ENCODE measurements at regions not wholly inside any gene's neighbourhood (a gene's known extent, or its start where the extent isn't known, plus 50 kb on each side); places are given as distances from the start of the nearest gene placed in this dataset.

- Histone ChIP-seq H3K4me1 (ENCODE audit: insufficient read depth) (no peaks in the 10 kb centered on the region; the same call in 1 of the 2 replicates), H3K27ac (ENCODE audit: low read depth) (no peak overlapping the region), H3F3A (replicated peaks; ENCODE audit: low read depth) (no peaks in the 10 kb centered on the region), H3K79me2 (replicated peaks; ENCODE audit: insufficient read depth) (no peaks in the 10 kb centered on the region), H4K20me1 (replicated peaks; ENCODE audit: insufficient read depth) (no peaks in the 10 kb centered on the region), H3K9me2 (ENCODE audit: insufficient read depth) (0 out of 2 replicates have a peak, but pooled peaks cover under 1% of the 10 kb centered on the region), H3K4me3 (no peak overlapping the region), H3K27me3 (ENCODE audit: insufficient read depth) (no peaks in the 10 kb centered on the region), H2AFZ (no peak overlapping the region), H3K36me3 (ENCODE audit: insufficient read depth) (no peaks in the 10 kb centered on the region), H3K4me2 (no peak overlapping the region)
- H3K27me3 Mint-ChIP-seq (ENCODE audit: insufficient read depth, low read depth, poor library complexity): peaks cover 6% of the 10 kb centered on the region
- peaks cover 12% of the 10 kb centered on the region; the same call in 2 of the 3 replicates for H3K4me1 Mint-ChIP-seq
- DNase-seq (ENCODE audit: low spot score) (no peak), ATAC-seq (no peak)
- H3K9me3 Mint-ChIP-seq: peaks cover 5% of the 10 kb centered on the region
- no peak overlapping the region for H3K27ac Mint-ChIP-seq
- H3K36me3 Mint-ChIP-seq (ENCODE audit: low read depth): no peaks in the 10 kb centered on the region
- TF ChIP-seq STAT1 (IDR thresholded peaks at IDR 0.05; ENCODE audit: unreplicated experiment) (no peak), POLR2AphosphoS5 (IDR thresholded peaks at IDR 0.05; ENCODE audit: low read depth) (no peak), ZNF462 (CRISPR knock-in tag; IDR thresholded peaks at IDR 0.05) (no peak), ETS1 (IDR thresholded peaks at IDR 0.05) (no peak), NANOG (IDR thresholded peaks at IDR 0.05; ENCODE audit: borderline replicate concordance) (no peak), ZNF331 (CRISPR knock-in tag; IDR thresholded peaks at IDR 0.05; ENCODE audit: low read depth) (no peak), EZH2 (IDR thresholded peaks at IDR 0.05; ENCODE audit: low read depth, unreplicated experiment) (no peak), ZNF114 (CRISPR knock-in tag; IDR thresholded peaks at IDR 0.05) (no peak), JUNB (IDR thresholded peaks at IDR 0.05; ENCODE audit: unreplicated experiment) (no peak), CREB1 (CRISPR knock-in tag; IDR thresholded peaks at IDR 0.05; ENCODE audit: low read depth) (no peak), CTCF (conservative IDR thresholded peaks at IDR 0.05; ENCODE audit: low read depth in 2 of 2) (no peak), EZH2phosphoT487 (IDR thresholded peaks at IDR 0.05; ENCODE audit: unreplicated experiment) (no peak), REST (IDR thresholded peaks at IDR 0.05; ENCODE audit: unreplicated experiment) (no peak)
- H3K4me3 Mint-ChIP-seq: no peak overlapping the region
Measured at GRCh38 chr14:50015716-50016115, 100.7 kb downstream of the VCPKMT start.

Data from GM23338 (cell line).